DMS79 treated with DMSO at 0.1 percent for 48 hours (cell line): ENCODE measurements at regions not wholly inside any gene's neighbourhood (a gene's known extent, or its start where the extent isn't known, plus 50 kb on each side); places are given as distances from the start of the nearest gene placed in this dataset.
A peak's percentile ranks its signal among the peaks of the same experiment; 100 is the strongest.
"Not testable (repeated sequence)": the region's sequence is repeated elsewhere in the genome, so short reads cannot be mapped to it uniquely, and the experiment has no call there.

Source experiments
- DNase-seq: peaks from one replicate; lab custom pipeline; 2025; lab: John Stamatoyannopoulos, UW

GRCh38 chr4:132094017-132094416 is 1055.1 kb upstream of the PCDH10 start:
- no peak for DNase-seq

- no peak for DNase-seq
Observed at GRCh38 chr4:132097041-132097440, 1052.1 kb upstream of the PCDH10 start.

- DNase-seq: no peak
Observed at GRCh38 chr4:132101526-132101925, 1047.6 kb upstream of the PCDH10 start.

GRCh38 chr4:132108784-132109183 is 1040.3 kb upstream of the PCDH10 start:
- no peak for DNase-seq

- no peak for DNase-seq
Observed at GRCh38 chr4:132114885-132115284, 1034.2 kb upstream of the PCDH10 start.

GRCh38 chr4:132122741-132123140 is 1026.4 kb upstream of the PCDH10 start:
- not testable (repeated sequence) for DNase-seq

- DNase-seq: peak; percentile 20
Observed at GRCh38 chr4:132123870-132124623, 1025.0 kb upstream of the PCDH10 start.

- no peak for DNase-seq
Observed at GRCh38 chr4:132124624-132124974, 1024.5 kb upstream of the PCDH10 start.

- DNase-seq: no peak
Observed at GRCh38 chr4:132125131-132125530, 1024.0 kb upstream of the PCDH10 start.

GRCh38 chr4:132132433-132132832 is 1016.7 kb upstream of the PCDH10 start:
- DNase-seq: no peak

- no peak for DNase-seq
Observed at GRCh38 chr4:132169660-132170059, 979.4 kb upstream of the PCDH10 start.

- no peak for DNase-seq
Observed at GRCh38 chr4:132180020-132180427, 969.1 kb upstream of the PCDH10 start.

- no peak for DNase-seq
Observed at GRCh38 chr4:132195176-132195575, 953.9 kb upstream of the PCDH10 start.

GRCh38 chr4:132203618-132204017 is 945.5 kb upstream of the PCDH10 start:
- no peak for DNase-seq

- no peak for DNase-seq
Observed at GRCh38 chr4:132214519-132214918, 934.6 kb upstream of the PCDH10 start.

GRCh38 chr4:132218406-132218805 is 930.7 kb upstream of the PCDH10 start:
- no peak for DNase-seq

GRCh38 chr4:132227151-132227856 is 921.8 kb upstream of the PCDH10 start:
- DNase-seq: no peak

GRCh38 chr4:132227857-132228165 is 921.3 kb upstream of the PCDH10 start:
- not testable (repeated sequence) for DNase-seq

- DNase-seq: no peak
Observed at GRCh38 chr4:132228676-132229075, 920.4 kb upstream of the PCDH10 start.

GRCh38 chr4:132230025-132230424 is 919.1 kb upstream of the PCDH10 start:
- no peak for DNase-seq

- no peak for DNase-seq
Observed at GRCh38 chr4:132238697-132239096, 910.4 kb upstream of the PCDH10 start.

GRCh38 chr4:132240081-132240480 is 909.0 kb upstream of the PCDH10 start:
- DNase-seq: no peak

GRCh38 chr4:132245319-132245718 is 903.8 kb upstream of the PCDH10 start:
- no peak for DNase-seq

GRCh38 chr4:132264176-132264575 is 884.9 kb upstream of the PCDH10 start:
- no peak for DNase-seq
